Lung (tissue), 11 donors: ENCODE measurements at regions not wholly inside any gene's neighbourhood (a gene's known extent, or its start where the extent isn't known, plus 50 kb on each side); places are given as distances from the start of the nearest gene placed in this dataset.
A peak's percentile ranks its signal among the peaks of the same experiment; 100 is the strongest.

Source experiments
- ATAC-seq: fragments of 200-7000 bp; cut with Tn5 transposase; one replicate; pipeline ENCODE4 v1.9.1; 2020; ENCODE audit warnings: moderate number of reproducible peaks; ENCODE audit not compliant: insufficient read depth, low FRiP score
- DNase-seq, 3 donors: peaks; one replicate each; pipeline ENCODE4 v3.0.0-alpha.2; 2013 to 2017
- H3K27ac ChIP-seq, 2 donors: one replicate each; pipeline ENCODE4 v1.5.1; 2013; ENCODE audit warnings: mild to moderate bottlenecking in 2 of 2, moderate library complexity in 2 of 2, control low read depth in 1 of 2, inconsistent platforms in 1 of 2, low read depth in 1 of 2, low read length in 1 of 2
- H3K27me3 ChIP-seq, 3 donors: one replicate each; pipeline ENCODE4 v1.5.1; 2013; ENCODE audit warnings: low read length in 2 of 3; ENCODE audit not compliant: control insufficient read depth in 3 of 3, insufficient read depth in 3 of 3
- H3K36me3 ChIP-seq, 4 donors: one replicate each; pipeline ENCODE4 v1.5.1; 2013; ENCODE audit warnings: low read length in 4 of 4, mild to moderate bottlenecking in 1 of 4, moderate library complexity in 1 of 4; ENCODE audit not compliant: control insufficient read depth in 4 of 4, insufficient read depth in 4 of 4
- H3K4me1 ChIP-seq, 5 donors: one replicate each; pipeline ENCODE4 v1.5.1; 2013; ENCODE audit warnings: low read length in 5 of 5, mild to moderate bottlenecking in 2 of 5, moderate library complexity in 1 of 5; ENCODE audit not compliant: control insufficient read depth in 5 of 5, insufficient read depth in 5 of 5
- H3K4me3 ChIP-seq: one replicate; pipeline ENCODE4 v1.5.1; 2013; ENCODE audit warnings: mild to moderate bottlenecking, control low read depth, moderate library complexity
- H3K9ac ChIP-seq, 2 donors: one replicate each; pipeline ENCODE4 v1.5.1; 2013; ENCODE audit warnings: low read length in 2 of 2, control low read depth in 1 of 2; ENCODE audit not compliant: insufficient read depth in 1 of 2
- H3K9me3 ChIP-seq, 4 donors: one replicate each; pipeline ENCODE4 v1.5.1; 2013; ENCODE audit warnings: low read length in 3 of 4, mild to moderate bottlenecking in 1 of 4, moderate library complexity in 1 of 4; ENCODE audit not compliant: control insufficient read depth in 4 of 4, insufficient read depth in 3 of 4
- WGBS, 2 donors: extraction: QIAGEN DNeasy Blood & Tissue Kit; methylation state at CpG; one replicate each; pipeline ENCODE4 v1.1.7; 2013; 5-methylcytosine and 5-hydroxymethylcytosine counted together
- TF ChIP-seq, protein P1 (sequence below): IDR thresholded peaks from 2 replicates; pipeline ENCODE4 v1.5.1; 2012; ENCODE audit warnings: mild to moderate bottlenecking; ENCODE audit errors: control extremely low read depth, extremely low read depth
- donor health status: control.
- donor health status: control.
- donor health status: Bipolar disorder and iron deficiency.
- donor health status: healthy.
- donor health status: DM: yes; HTN: yes; CAD: no.

DNA sequence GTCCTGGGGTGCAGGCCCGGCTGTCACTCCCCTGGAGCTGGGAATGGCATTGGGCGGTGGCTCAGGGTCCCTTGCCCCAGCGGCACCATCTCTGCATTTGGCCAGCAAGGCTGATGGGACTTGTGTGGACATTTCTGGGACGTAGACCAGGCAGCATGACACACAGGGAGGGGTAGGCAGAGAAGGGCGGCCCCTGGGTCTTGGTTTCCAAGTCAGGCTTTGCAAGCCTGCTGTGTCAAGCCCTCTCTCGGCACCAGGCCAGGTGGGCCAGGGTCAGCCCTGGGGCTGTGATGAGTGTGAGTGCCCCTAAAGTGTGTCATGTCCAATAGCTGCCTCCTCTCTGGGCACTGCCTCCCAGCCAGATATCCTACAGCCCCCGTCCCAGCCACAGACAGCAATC is 335.2 kb downstream of the SEC14L1 start:
- Histone ChIP-seq H3K4me3 (no peak overlapping the region), H3K27ac (no peak overlapping the region)
- WGBS, 2 donors: 92 to 94% methylated on average over 7 of the region's 7 CpGs

DNA sequence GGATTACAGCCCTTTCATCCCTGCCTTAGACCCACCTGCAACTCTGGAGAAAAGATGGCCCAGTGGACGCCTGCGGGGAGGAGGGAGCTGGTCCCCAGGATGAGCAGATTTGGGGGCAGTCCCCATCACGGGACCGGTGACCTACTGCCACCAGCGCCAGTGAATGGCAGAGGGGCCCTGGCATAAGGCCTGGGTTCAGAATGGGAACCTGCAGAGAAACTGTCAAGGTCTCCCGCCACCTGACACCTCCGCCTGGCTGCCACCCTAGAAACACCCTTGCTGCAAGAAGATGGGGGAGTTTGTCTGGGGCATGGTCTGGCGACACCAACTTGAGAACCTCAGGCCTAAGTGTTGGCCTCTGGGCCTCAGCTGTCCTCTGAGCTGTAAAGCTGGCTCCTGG is 335.7 kb downstream of the SEC14L1 start:
- peak overlapping the region in 1 of 2 donors; percentile 35 for H3K27ac ChIP-seq
- no peak for DNase-seq
- H3K9ac ChIP-seq: no peak overlapping the region

More for the DNA sequence above, 335.2 kb downstream of the SEC14L1 start:
- DNase-seq (no peak), ATAC-seq (no peak)
- H3K9ac ChIP-seq: no peak overlapping the region
- peaks cover 0 to 4% (median 0%) of the 10 kb centered on the region in 4 donors for H3K36me3 ChIP-seq
- H3K4me1 ChIP-seq: peaks cover 25 to 100% (median 74%) of the 10 kb centered on the region in 5 donors
- no peaks in the 10 kb centered on the region for H3K27me3 ChIP-seq
- TF ChIP-seq, protein P1, sequence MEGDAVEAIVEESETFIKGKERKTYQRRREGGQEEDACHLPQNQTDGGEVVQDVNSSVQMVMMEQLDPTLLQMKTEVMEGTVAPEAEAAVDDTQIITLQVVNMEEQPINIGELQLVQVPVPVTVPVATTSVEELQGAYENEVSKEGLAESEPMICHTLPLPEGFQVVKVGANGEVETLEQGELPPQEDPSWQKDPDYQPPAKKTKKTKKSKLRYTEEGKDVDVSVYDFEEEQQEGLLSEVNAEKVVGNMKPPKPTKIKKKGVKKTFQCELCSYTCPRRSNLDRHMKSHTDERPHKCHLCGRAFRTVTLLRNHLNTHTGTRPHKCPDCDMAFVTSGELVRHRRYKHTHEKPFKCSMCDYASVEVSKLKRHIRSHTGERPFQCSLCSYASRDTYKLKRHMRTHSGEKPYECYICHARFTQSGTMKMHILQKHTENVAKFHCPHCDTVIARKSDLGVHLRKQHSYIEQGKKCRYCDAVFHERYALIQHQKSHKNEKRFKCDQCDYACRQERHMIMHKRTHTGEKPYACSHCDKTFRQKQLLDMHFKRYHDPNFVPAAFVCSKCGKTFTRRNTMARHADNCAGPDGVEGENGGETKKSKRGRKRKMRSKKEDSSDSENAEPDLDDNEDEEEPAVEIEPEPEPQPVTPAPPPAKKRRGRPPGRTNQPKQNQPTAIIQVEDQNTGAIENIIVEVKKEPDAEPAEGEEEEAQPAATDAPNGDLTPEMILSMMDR: no peak
- no peaks in the 10 kb centered on the region for H3K9me3 ChIP-seq

DNA sequence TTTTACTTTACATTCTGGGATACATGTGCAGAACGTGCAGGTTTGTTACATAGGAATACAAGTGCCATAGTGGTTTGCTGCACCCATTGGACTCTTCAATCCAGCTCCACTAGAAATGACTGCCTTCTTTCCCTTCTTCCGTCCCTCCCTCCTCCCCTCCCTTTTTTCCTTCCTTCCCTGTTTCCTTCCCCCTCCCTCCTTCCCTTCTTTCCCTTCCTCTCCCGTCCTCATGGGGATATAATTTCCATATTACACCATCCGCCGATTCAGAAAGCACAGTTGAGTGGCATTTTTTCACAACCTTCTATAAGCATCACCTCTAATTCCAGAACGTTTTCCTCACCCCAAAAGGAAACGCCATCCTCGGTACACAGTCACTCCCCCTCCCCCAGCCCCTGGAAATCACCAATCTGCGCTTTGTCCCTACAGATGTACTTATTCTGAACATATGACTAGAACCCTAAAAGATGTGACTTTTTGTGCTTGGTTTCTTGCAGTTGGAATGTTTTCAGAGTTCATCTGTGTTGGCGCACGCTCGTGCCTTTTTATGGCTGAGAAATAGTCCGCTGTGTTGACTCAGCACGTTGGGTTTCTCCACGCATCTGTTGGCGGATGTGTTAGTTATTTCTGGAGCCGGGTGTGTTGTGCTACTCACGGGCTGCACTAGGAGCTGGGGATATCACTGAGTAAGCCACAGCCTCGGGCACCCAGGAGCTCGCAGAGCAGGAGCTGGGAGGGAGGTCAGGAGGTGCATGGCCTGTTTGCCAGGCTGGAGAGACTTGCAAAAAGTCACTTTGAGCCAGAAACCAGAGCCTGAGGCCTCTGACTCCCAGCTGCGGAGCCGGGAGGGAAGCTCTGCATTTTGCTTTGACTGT is 336.4 kb downstream of the SEC14L1 start:
- no peak overlapping the region for H3K9ac ChIP-seq
- peaks cover 0 to 2% (median 0%) of the 10 kb centered on the region in 4 donors for H3K9me3 ChIP-seq
- peak overlapping the region in 1 of 2 donors; percentile 52 for H3K27ac ChIP-seq
- H3K27me3 ChIP-seq: no peaks in the 10 kb centered on the region
- peaks cover 14 to 100% (median 70%) of the 10 kb centered on the region in 5 donors for H3K4me1 ChIP-seq
- 60 to 64% methylated on average over 22 of the region's 22 CpGs for WGBS, 2 donors
- DNase-seq (peak; percentile 80 to 94 (median 91)), ATAC-seq (no peak)
- TF ChIP-seq, protein P1: no peak
- no peak overlapping the region for H3K4me3 ChIP-seq
- H3K36me3 ChIP-seq: peaks cover 0 to 10% (median 1%) of the 10 kb centered on the region in 4 donors

More for the DNA sequence above, 335.7 kb downstream of the SEC14L1 start:
- no peak overlapping the region for H3K4me3 ChIP-seq
- no peaks in the 10 kb centered on the region for H3K27me3 ChIP-seq
- H3K4me1 ChIP-seq: peaks cover 20 to 100% (median 72%) of the 10 kb centered on the region in 5 donors
- ATAC-seq: no peak
- peaks cover 0 to 6% (median 0%) of the 10 kb centered on the region in 4 donors for H3K36me3 ChIP-seq
- H3K9me3 ChIP-seq: no peaks in the 10 kb centered on the region
- WGBS, 2 donors: 95 to 96% methylated on average over 8 of the region's 8 CpGs
- TF ChIP-seq, protein P1: no peak
